ENCODE measurements at regions not wholly inside any gene's neighbourhood (a gene's known extent, or its start where the extent isn't known, plus 50 kb on each side); places are given as distances from the start of the nearest gene placed in this dataset.
"Not testable (repeated sequence)": the region's sequence is repeated elsewhere in the genome, so short reads cannot be mapped to it uniquely, and the experiment has no call there.

- TF ChIP-seq CTCF (conservative IDR thresholded peaks at IDR 0.05; ENCODE audit: low read depth in 2 of 2); EZH2phosphoT487 (IDR thresholded peaks at IDR 0.05; ENCODE audit: unreplicated experiment); EZH2 (IDR thresholded peaks at IDR 0.05; ENCODE audit: low read depth, unreplicated experiment); JUNB (IDR thresholded peaks at IDR 0.05; ENCODE audit: unreplicated experiment); POLR2AphosphoS5 (IDR thresholded peaks at IDR 0.05; ENCODE audit: low read depth); STAT1 (IDR thresholded peaks at IDR 0.05; ENCODE audit: unreplicated experiment); REST (IDR thresholded peaks at IDR 0.05; ENCODE audit: unreplicated experiment); CREB1 (CRISPR knock-in tag; IDR thresholded peaks at IDR 0.05; ENCODE audit: low read depth); ZNF114 (CRISPR knock-in tag; IDR thresholded peaks at IDR 0.05); ETS1 (IDR thresholded peaks at IDR 0.05); ZNF462 (CRISPR knock-in tag; IDR thresholded peaks at IDR 0.05); NANOG (IDR thresholded peaks at IDR 0.05; ENCODE audit: borderline replicate concordance): not testable (repeated sequence)
These were observed 59.3 kb upstream of the IMP4 start for GRCh38 chr2:130283341-130283869.
